ENCODE measurements at regions not wholly inside any gene's neighbourhood (a gene's known extent, or its start where the extent isn't known, plus 50 kb on each side); places are given as distances from the start of the nearest gene placed in this dataset.
A peak's percentile ranks its signal among the peaks of the same experiment; 100 is the strongest.

GRCh38 chr3:181622365-181622764 is 89.4 kb upstream of the SOX2 start:
- dilution Hi-C loops (cut with MboI; ENCODE audit: extremely low pct_ligation_motif_present, low sequenced_read_pairs), result no loop called here
- FAIRE-seq, result peak; percentile 83
- Histone ChIP-seq H3K9ac (ENCODE audit: control insufficient read depth, extremely low read depth, insufficient read depth, low read length) (no peak overlapping the region), H4K20me1 (ENCODE audit: control insufficient read depth, extremely low read depth, insufficient read depth, low read length) (no peaks in the 10 kb centered on the region), H3K4me2 (ENCODE audit: control insufficient read depth, extremely low read depth, insufficient read depth, low read depth, low read length) (peak overlapping the region; percentile 54), H3K79me2 (ENCODE audit: control insufficient read depth, insufficient read depth, low read length) (no peaks in the 10 kb centered on the region), H3K27me3 (ENCODE audit: control insufficient read depth, extremely low read depth, insufficient read depth, low read length) (no peaks in the 10 kb centered on the region), H3K9me3 (ENCODE audit: control insufficient read depth, low read depth, low read length) (no peaks in the 10 kb centered on the region), H3K27ac (ENCODE audit: control insufficient read depth, insufficient read depth, low read length) (peak overlapping the region; percentile 15), H2AFZ (ENCODE audit: control insufficient read depth, low read length) (peak overlapping the region; percentile 41), H3K4me1 (ENCODE audit: control insufficient read depth, extremely low read depth, insufficient read depth, low read length) (peaks cover 31% of the 10 kb centered on the region), H3K36me3 (ENCODE audit: control insufficient read depth in 2 of 2, extremely low read depth in 1 of 2, insufficient read depth in 2 of 2, low read length in 2 of 2) (no peaks in the 10 kb centered on the region), H3K4me3 (ENCODE audit: control insufficient read depth in 2 of 3, extremely low read depth in 1 of 3, insufficient read depth in 2 of 3, low read depth in 1 of 3, low read length in 3 of 3) (no peak overlapping the region), H3K9me1 (ENCODE audit: control insufficient read depth, extremely low read depth, insufficient read depth, low read length) (no peaks in the 10 kb centered on the region)
- TF ChIP-seq EZH2 (IDR thresholded peaks at IDR 0.05; ENCODE audit: low read length), result no peak
- TF ChIP-seq CTCF (optimal IDR thresholded peaks at IDR 0.05 in 1 of 3, IDR thresholded peaks at IDR 0.05 in 1 of 3, conservative IDR thresholded peaks at IDR 0.05 in 1 of 3; ENCODE audit: extremely low read depth in 1 of 3, insufficient read depth in 2 of 3, low read length in 3 of 3), result no peak
- DNase-seq (ENCODE audit: low read depth, low spot score), result no peak

GRCh38 chr3:181619897-181620296 is 91.8 kb upstream of the SOX2 start:
- FAIRE-seq, result no peak
- no peak overlapping the region for H3K27ac ChIP-seq (ENCODE audit: control insufficient read depth, insufficient read depth, low read length)
- dilution Hi-C loops (cut with MboI; ENCODE audit: extremely low pct_ligation_motif_present, low sequenced_read_pairs), result no loop called here
- H3K79me2 ChIP-seq (ENCODE audit: control insufficient read depth, insufficient read depth, low read length), result no peaks in the 10 kb centered on the region
- no peaks in the 10 kb centered on the region for H3K9me3 ChIP-seq (ENCODE audit: control insufficient read depth, low read depth, low read length)
- DNase-seq (ENCODE audit: low read depth, low spot score), result no peak
- H3K4me2 ChIP-seq (ENCODE audit: control insufficient read depth, extremely low read depth, insufficient read depth, low read depth, low read length), result no peak overlapping the region
- no peaks in the 10 kb centered on the region for H4K20me1 ChIP-seq (ENCODE audit: control insufficient read depth, extremely low read depth, insufficient read depth, low read length)
- H3K36me3 ChIP-seq (ENCODE audit: control insufficient read depth in 2 of 2, extremely low read depth in 1 of 2, insufficient read depth in 2 of 2, low read length in 2 of 2), result no peaks in the 10 kb centered on the region
- H2AFZ ChIP-seq (ENCODE audit: control insufficient read depth, low read length), result no peak overlapping the region
- no peak overlapping the region for H3K9ac ChIP-seq (ENCODE audit: control insufficient read depth, extremely low read depth, insufficient read depth, low read length)
- H3K27me3 ChIP-seq (ENCODE audit: control insufficient read depth, extremely low read depth, insufficient read depth, low read length), result no peaks in the 10 kb centered on the region
- peaks cover 30% of the 10 kb centered on the region for H3K4me1 ChIP-seq (ENCODE audit: control insufficient read depth, extremely low read depth, insufficient read depth, low read length)
- TF ChIP-seq EZH2 (IDR thresholded peaks at IDR 0.05; ENCODE audit: low read length) (no peak), CTCF (optimal IDR thresholded peaks at IDR 0.05 in 1 of 3, IDR thresholded peaks at IDR 0.05 in 1 of 3, conservative IDR thresholded peaks at IDR 0.05 in 1 of 3; ENCODE audit: extremely low read depth in 1 of 3, insufficient read depth in 2 of 3, low read length in 3 of 3) (no peak)
- H3K4me3 ChIP-seq (ENCODE audit: control insufficient read depth in 2 of 3, extremely low read depth in 1 of 3, insufficient read depth in 2 of 3, low read depth in 1 of 3, low read length in 3 of 3), result no peak overlapping the region
- H3K9me1 ChIP-seq (ENCODE audit: control insufficient read depth, extremely low read depth, insufficient read depth, low read length), result no peaks in the 10 kb centered on the region
